ENCODE measurements at regions not wholly inside any gene's neighbourhood (a gene's known extent, or its start where the extent isn't known, plus 50 kb on each side); places are given as distances from the start of the nearest gene placed in this dataset.

DNA sequence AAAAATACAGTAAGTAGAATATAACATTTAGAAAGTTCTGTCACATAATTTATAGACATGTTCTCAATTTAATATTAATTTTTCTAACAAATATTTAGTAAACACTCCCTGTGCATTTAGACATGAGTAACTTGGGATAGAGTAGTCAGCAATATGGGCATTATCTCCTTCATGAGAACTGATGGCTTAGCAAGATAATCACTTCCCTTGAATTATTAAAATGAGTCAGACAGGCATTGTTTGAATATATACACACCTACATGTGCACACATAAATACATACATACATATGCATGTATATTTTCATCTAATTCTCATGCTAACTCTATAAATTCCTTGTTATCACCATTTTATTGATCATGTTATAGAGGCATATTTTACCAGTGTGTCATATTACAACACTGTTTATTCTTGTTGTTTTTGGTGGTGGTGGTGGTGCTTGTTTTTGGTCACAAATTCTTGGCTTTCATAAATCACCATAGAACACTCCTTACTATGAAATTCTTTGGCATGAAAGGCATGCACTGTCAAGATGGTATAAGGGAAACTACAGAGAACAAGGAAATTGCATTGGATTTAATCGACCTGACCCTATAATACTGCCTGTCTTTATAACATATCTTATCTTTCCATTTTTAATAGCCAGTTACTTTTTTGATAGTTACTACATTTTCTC is 434.5 kb upstream of the MANEA start:
- DNase-seq (ENCODE audit: low read depth) = no peak

DNA sequence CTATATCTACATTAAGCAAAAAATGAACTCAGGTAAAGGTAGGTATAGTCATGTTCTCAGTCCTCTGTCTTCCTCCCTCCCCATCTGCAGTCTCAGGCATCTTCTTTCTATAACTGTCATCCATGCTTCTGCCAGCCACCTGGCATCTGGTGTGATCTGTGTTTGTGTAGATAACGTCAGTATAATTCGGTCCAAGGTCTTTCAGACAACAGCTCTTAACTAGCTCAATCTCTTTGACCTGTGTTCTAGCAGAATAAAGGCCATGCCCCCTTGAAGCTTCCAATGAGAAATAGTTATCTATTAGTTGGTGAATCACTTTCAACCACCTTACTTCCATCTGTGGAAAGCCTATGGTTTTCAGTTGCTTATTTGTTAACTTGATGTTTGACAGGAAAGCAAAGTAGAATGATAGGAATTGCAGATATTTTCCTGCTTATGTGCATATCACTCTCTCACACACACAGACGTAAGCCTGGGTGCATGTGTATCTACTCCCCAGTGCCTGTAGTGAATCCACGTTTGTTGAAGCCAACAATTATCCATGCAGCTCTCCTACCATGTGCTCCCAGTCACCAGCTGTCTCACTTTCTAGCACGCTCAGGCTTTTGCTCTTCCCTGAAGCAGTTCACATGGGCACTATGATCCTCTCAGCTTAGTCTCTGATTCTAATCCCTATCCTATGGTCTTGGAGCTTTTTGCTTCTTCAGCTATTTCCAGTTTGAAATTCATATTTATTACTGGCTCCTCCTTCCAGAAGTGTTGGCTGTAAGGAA is 433.7 kb upstream of the MANEA start:
- no peak for DNase-seq (ENCODE audit: low read depth)

GRCh38 chr6:95145457-95145856 is 431.9 kb upstream of the MANEA start:
- DNase-seq (ENCODE audit: low read depth) = no peak

GRCh38 chr6:95159557-95159956 is 417.8 kb upstream of the MANEA start:
- no peak for DNase-seq (ENCODE audit: low read depth)

- no peak for DNase-seq (ENCODE audit: low read depth)
Measured at GRCh38 chr6:95169775-95170174, 407.6 kb upstream of the MANEA start.

- no peak for DNase-seq (ENCODE audit: low read depth)
Measured at GRCh38 chr6:95175927-95176675, 401.2 kb upstream of the MANEA start.

- DNase-seq (ENCODE audit: low read depth) = no peak
Measured at GRCh38 chr6:95185874-95186273, 391.5 kb upstream of the MANEA start.

DNA sequence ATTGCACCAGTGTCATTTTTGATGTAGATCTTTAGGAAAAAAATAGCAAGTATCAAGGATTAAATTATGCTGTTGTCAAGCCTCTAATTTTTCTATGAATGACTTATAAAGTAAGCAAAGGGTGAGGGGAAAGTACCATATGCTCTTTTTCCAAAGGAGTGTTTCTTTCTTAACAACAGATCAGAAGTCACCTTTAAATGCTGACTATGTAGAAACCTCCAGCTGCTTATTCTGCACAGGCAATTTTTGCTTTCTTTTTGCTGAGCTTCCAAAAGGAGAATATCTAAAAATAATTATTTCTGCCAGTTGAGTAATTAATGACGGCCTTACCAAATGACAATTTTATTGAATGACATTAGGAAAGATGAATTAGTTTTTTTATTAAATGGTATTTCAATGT is 390.6 kb upstream of the MANEA start:
- DNase-seq (ENCODE audit: low read depth) = no peak

- no peak for DNase-seq (ENCODE audit: low read depth)
Measured at GRCh38 chr6:95197590-95197989, 379.7 kb upstream of the MANEA start.

DNA sequence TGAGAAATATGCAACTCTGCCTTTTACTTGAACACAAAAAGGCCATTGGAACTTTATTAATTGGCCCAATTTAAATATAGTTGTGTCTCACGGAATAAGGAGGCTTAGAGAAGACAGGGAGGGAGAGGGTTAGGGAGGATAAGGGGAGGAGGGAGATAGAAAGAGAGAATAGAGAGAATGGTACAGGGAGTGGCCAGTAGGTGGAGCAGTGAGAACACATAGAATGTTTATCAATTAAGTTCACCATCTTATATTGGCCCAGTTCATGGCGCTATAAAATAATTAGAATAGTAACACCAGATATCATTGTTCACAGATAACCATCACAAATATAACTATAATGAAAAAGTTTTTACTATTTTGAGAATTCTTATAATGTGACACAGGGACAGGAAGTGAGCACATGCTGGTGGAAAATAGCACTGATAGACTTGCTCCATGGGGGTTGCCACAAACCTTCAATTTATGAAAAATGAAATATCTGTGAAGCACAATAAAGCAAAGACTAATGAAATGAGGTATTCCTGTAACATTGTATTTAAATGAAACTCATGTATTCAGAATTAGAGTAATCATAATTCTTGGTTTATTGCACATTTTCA is 374.1 kb upstream of the MANEA start:
- DNase-seq (ENCODE audit: low read depth) = no peak

GRCh38 chr6:95204178-95204577 is 373.2 kb upstream of the MANEA start:
- no peak for DNase-seq (ENCODE audit: low read depth)

GRCh38 chr6:95208621-95209020 is 368.7 kb upstream of the MANEA start:
- no peak for DNase-seq (ENCODE audit: low read depth)

GRCh38 chr6:95209074-95209473 is 368.3 kb upstream of the MANEA start:
- no peak for DNase-seq (ENCODE audit: low read depth)

- DNase-seq (ENCODE audit: low read depth) = no peak
Measured at GRCh38 chr6:95216555-95216954, 360.8 kb upstream of the MANEA start.

DNA sequence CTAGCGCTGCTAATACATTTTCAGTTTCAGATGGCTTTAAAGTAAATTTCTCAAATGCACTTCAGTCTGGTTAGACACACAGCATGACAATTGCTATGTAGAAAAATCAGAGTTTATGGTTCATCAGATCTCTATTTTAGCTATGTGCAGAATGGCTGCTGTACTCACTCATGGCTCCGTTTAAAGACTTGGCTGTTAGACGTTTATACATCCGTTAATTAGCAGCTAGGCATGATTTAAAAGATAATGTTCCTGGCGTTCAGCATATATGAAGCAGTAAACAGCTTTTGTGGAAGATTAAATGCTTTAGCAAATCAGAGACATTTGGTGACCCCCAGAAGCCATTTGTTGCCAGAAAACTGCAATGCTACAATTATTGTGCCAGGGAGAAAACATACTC is 350.0 kb upstream of the MANEA start:
- no peak for DNase-seq (ENCODE audit: low read depth)

GRCh38 chr6:95228636-95229035 is 348.7 kb upstream of the MANEA start:
- no peak for DNase-seq (ENCODE audit: low read depth)

DNA sequence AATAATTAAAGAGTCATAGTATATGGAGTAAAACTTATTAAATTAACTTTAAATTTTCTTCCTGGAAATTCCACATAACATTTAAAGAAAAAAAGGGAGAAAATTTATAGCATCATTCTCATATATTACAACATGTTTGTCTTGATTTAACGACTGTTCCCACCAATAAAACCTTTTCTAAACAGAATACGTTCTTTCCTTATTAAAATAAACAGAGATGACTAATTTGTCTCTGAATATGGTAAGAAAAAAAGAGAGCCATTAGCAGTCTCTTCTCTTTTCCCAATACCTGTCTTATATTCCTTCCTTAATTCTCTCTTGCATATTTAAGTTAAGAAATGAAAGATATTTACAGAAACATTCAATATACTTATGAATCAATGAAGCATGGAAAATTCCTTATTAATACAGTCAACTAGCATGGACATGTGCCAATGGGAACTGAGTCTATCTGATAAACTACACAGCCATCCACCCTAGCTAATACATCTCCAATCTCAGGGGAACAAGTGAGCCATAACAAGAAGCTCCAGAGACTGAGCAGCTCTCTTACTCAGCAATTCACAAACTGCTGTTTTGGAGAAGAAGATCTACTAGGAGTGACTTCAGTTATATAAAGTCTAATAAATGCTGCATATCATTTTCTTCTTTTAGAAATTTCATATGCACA is 347.1 kb upstream of the MANEA start:
- no peak for DNase-seq (ENCODE audit: low read depth)

- no peak for DNase-seq (ENCODE audit: low read depth)
Measured at GRCh38 chr6:95231416-95231815, 345.9 kb upstream of the MANEA start.

- DNase-seq (ENCODE audit: low read depth) = no peak
Measured at GRCh38 chr6:95232446-95232845, 344.9 kb upstream of the MANEA start.

DNA sequence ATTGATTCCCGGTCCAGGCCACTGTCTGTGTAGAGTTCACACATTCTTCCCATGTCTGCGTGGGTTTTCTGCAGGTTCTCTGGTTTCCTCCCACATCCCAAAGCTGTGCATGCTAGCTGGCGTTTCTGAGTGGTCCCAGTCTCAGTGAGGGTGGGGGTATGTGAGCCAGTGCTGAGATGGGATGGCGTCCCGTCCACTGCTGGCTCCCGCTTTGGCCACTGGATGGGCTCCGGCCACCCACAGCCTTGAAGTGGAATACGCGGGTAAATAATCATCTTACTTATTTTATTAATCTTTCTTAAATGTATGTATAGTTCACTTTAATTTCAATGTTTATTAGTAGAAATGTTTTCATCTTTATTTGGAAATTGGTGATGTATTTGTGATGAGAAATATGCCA is 343.5 kb upstream of the MANEA start:
- DNase-seq (ENCODE audit: low read depth) = no peak

- DNase-seq (ENCODE audit: low read depth) = no peak
Measured at GRCh38 chr6:95240514-95240913, 336.8 kb upstream of the MANEA start.

DNA sequence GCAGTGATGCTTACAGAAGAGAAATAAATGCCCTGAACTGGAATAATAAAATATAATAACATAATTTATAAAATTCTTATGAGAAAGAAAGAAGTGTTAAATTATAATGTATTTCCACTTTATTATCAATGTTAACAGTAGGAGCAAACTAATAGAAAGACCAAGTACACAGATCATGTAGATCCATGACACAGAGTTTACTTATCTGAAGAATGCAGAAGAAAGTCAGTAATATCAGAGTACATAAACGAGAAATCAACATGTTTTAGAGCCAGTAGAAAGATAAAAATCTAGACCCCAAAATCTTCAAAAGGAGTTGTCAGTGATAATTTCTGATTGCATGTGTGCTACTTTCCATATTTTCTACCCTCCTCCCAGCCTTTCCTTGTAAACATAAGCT is 334.8 kb upstream of the MANEA start:
- no peak for DNase-seq (ENCODE audit: low read depth)

Data from non-pigmented ciliary epithelial cell (primary cell).